ENCODE measurements at regions not wholly inside any gene's neighbourhood (a gene's known extent, or its start where the extent isn't known, plus 50 kb on each side); places are given as distances from the start of the nearest gene placed in this dataset.

DNA sequence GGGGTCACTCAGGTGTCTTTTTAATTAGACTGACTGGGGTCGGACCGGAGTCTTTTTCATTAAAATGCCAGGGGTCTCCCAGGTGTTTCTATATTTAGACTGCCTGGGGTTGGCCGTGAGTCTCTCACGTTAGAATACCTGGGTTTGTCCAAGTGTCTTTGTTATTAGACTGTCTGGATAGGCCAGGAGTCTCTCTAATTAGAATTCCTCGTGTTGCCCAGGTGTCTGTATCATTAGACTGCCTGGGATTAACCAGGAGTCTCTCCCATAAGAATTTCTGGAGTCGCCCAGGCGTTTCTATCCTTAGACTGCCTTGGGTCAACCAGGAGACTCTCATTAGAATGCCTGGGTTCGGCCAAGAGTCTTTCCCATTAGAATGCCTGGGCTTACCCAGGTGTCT is 1445.7 kb downstream of the UQCRFS1 start:
- no peak overlapping the region for H3K27ac ChIP-seq (ENCODE audit: low read depth, low read length)
- no peak overlapping the region for H3K9ac ChIP-seq (ENCODE audit: low read length in 5 of 5)
- H3K4me1 ChIP-seq (ENCODE audit: control insufficient read depth in 5 of 5, insufficient read depth in 5 of 5, low read length in 5 of 5): no peaks in the 10 kb centered on the region
- no peaks in the 10 kb centered on the region for H3K36me3 ChIP-seq (ENCODE audit: control insufficient read depth in 5 of 5, insufficient read depth in 5 of 5, low read length in 5 of 5)
- no peak overlapping the region for H3K4me3 ChIP-seq (ENCODE audit: low read depth in 1 of 5, low read length in 5 of 5)
- H3K9me3 ChIP-seq (ENCODE audit: control insufficient read depth in 5 of 5, low read length in 5 of 5): peaks cover 0 to 26% (median 18%) of the 10 kb centered on the region in 5 donors
- no peaks in the 10 kb centered on the region for H3K27me3 ChIP-seq (ENCODE audit: control insufficient read depth in 5 of 5, insufficient read depth in 4 of 5, low read length in 5 of 5)

- Histone ChIP-seq H3K4me3 (ENCODE audit: low read depth in 1 of 5, low read length in 5 of 5) (no peak overlapping the region), H3K9me3 (ENCODE audit: control insufficient read depth in 5 of 5, low read length in 5 of 5) (peaks cover 0 to 26% (median 17%) of the 10 kb centered on the region in 5 donors), H3K9ac (ENCODE audit: low read length in 5 of 5) (no peak overlapping the region), H3K4me1 (ENCODE audit: control insufficient read depth in 5 of 5, insufficient read depth in 5 of 5, low read length in 5 of 5) (no peaks in the 10 kb centered on the region), H3K27me3 (ENCODE audit: control insufficient read depth in 5 of 5, insufficient read depth in 4 of 5, low read length in 5 of 5) (no peaks in the 10 kb centered on the region), H3K36me3 (ENCODE audit: control insufficient read depth in 5 of 5, insufficient read depth in 5 of 5, low read length in 5 of 5) (no peaks in the 10 kb centered on the region), H3K27ac (ENCODE audit: low read depth, low read length) (no peak overlapping the region)
Observed at GRCh38 chr19:27765912-27766725, 1446.8 kb downstream of the UQCRFS1 start.

DNA sequence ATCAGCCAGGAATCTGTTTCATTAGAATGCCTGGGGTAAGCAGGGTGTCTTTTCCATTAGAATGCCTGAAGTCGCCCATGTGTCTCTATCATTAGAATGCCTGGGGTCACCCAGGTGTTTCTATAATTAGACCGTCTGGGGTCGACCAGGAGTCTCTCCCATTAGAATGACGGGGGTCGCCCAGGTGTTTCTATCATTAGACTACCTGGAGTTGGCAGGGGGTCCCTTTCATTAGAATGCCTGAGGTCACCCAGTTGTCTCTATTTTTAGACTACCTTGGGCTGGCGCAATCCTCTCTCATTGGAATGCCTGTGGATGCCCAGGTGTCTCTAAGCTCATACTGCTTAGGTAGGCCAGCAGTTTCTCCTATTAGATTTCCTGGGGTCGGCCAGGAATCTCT is 1447.6 kb downstream of the UQCRFS1 start:
- Histone ChIP-seq H3K4me1 (ENCODE audit: control insufficient read depth in 5 of 5, insufficient read depth in 5 of 5, low read length in 5 of 5) (no peaks in the 10 kb centered on the region), H3K9ac (ENCODE audit: low read length in 5 of 5) (no peak overlapping the region), H3K27ac (ENCODE audit: low read depth, low read length) (no peak overlapping the region), H3K27me3 (ENCODE audit: control insufficient read depth in 5 of 5, insufficient read depth in 4 of 5, low read length in 5 of 5) (no peaks in the 10 kb centered on the region), H3K4me3 (ENCODE audit: low read depth in 1 of 5, low read length in 5 of 5) (no peak overlapping the region), H3K36me3 (ENCODE audit: control insufficient read depth in 5 of 5, insufficient read depth in 5 of 5, low read length in 5 of 5) (no peaks in the 10 kb centered on the region), H3K9me3 (ENCODE audit: control insufficient read depth in 5 of 5, low read length in 5 of 5) (peaks cover 0 to 26% (median 17%) of the 10 kb centered on the region in 5 donors)

GRCh38 chr19:27764186-27764804 is 1448.7 kb downstream of the UQCRFS1 start:
- Histone ChIP-seq H3K4me3 (ENCODE audit: low read depth in 1 of 5, low read length in 5 of 5) (no peak overlapping the region), H3K9me3 (ENCODE audit: control insufficient read depth in 5 of 5, low read length in 5 of 5) (peaks cover 0 to 26% (median 17%) of the 10 kb centered on the region in 5 donors), H3K9ac (ENCODE audit: low read length in 5 of 5) (no peak overlapping the region), H3K4me1 (ENCODE audit: control insufficient read depth in 5 of 5, insufficient read depth in 5 of 5, low read length in 5 of 5) (no peaks in the 10 kb centered on the region), H3K36me3 (ENCODE audit: control insufficient read depth in 5 of 5, insufficient read depth in 5 of 5, low read length in 5 of 5) (no peaks in the 10 kb centered on the region), H3K27ac (ENCODE audit: low read depth, low read length) (no peak overlapping the region), H3K27me3 (ENCODE audit: control insufficient read depth in 5 of 5, insufficient read depth in 4 of 5, low read length in 5 of 5) (no peaks in the 10 kb centered on the region)

DNA sequence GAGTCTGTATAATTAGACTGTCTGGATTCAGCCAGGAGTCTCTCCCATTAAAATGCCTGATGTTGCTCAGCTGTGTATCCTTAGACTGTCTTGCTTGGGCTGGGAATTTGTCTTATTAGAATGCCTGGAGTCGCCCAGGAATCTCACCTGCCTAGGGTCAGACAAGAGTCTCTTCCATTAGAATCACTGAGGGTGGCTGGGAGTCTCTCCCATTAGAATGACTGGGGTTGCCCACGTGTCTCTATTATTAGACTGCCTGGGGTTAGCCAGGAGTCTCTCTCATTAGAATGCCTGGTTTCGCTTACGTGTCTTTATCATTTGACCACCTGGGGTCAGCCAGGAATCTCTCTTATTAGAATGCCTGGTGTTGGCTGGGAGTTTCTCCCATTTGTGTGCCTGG is 1450.0 kb downstream of the UQCRFS1 start:
- Histone ChIP-seq H3K27me3 (ENCODE audit: control insufficient read depth in 5 of 5, insufficient read depth in 4 of 5, low read length in 5 of 5) (no peaks in the 10 kb centered on the region), H3K4me3 (ENCODE audit: low read depth in 1 of 5, low read length in 5 of 5) (no peak overlapping the region), H3K9ac (ENCODE audit: low read length in 5 of 5) (no peak overlapping the region), H3K4me1 (ENCODE audit: control insufficient read depth in 5 of 5, insufficient read depth in 5 of 5, low read length in 5 of 5) (no peaks in the 10 kb centered on the region), H3K27ac (ENCODE audit: low read depth, low read length) (no peak overlapping the region), H3K36me3 (ENCODE audit: control insufficient read depth in 5 of 5, insufficient read depth in 5 of 5, low read length in 5 of 5) (no peaks in the 10 kb centered on the region), H3K9me3 (ENCODE audit: control insufficient read depth in 5 of 5, low read length in 5 of 5) (peaks cover 0 to 26% (median 11%) of the 10 kb centered on the region in 5 donors)

DNA sequence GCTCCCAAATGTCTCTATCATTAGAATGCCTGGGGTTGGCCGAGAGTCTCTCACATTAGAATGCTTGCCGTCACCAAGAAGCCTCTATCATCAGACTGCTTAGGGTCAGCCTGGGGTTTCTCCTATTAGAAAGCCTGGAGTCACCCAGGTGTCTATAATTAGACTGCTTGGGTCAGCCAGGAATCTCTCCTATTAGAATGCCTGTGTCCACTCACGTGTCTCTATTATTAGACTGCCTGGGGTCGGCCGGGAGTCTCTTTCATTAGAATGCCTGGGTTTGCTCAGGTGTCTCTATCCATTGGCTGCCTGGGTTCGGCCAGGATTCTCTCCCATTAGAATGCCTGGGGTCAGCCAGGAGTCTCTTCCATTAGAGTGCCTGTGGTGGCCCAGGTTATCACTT is 1453.1 kb downstream of the UQCRFS1 start:
- Histone ChIP-seq H3K9ac (ENCODE audit: low read length in 5 of 5) (no peak overlapping the region), H3K4me3 (ENCODE audit: low read depth in 1 of 5, low read length in 5 of 5) (no peak overlapping the region), H3K27ac (ENCODE audit: low read depth, low read length) (no peak overlapping the region), H3K4me1 (ENCODE audit: control insufficient read depth in 5 of 5, insufficient read depth in 5 of 5, low read length in 5 of 5) (no peaks in the 10 kb centered on the region), H3K36me3 (ENCODE audit: control insufficient read depth in 5 of 5, insufficient read depth in 5 of 5, low read length in 5 of 5) (no peaks in the 10 kb centered on the region), H3K9me3 (ENCODE audit: control insufficient read depth in 5 of 5, low read length in 5 of 5) (peaks cover 0 to 17% (median 4%) of the 10 kb centered on the region in 5 donors), H3K27me3 (ENCODE audit: control insufficient read depth in 5 of 5, insufficient read depth in 4 of 5, low read length in 5 of 5) (no peaks in the 10 kb centered on the region)

DNA sequence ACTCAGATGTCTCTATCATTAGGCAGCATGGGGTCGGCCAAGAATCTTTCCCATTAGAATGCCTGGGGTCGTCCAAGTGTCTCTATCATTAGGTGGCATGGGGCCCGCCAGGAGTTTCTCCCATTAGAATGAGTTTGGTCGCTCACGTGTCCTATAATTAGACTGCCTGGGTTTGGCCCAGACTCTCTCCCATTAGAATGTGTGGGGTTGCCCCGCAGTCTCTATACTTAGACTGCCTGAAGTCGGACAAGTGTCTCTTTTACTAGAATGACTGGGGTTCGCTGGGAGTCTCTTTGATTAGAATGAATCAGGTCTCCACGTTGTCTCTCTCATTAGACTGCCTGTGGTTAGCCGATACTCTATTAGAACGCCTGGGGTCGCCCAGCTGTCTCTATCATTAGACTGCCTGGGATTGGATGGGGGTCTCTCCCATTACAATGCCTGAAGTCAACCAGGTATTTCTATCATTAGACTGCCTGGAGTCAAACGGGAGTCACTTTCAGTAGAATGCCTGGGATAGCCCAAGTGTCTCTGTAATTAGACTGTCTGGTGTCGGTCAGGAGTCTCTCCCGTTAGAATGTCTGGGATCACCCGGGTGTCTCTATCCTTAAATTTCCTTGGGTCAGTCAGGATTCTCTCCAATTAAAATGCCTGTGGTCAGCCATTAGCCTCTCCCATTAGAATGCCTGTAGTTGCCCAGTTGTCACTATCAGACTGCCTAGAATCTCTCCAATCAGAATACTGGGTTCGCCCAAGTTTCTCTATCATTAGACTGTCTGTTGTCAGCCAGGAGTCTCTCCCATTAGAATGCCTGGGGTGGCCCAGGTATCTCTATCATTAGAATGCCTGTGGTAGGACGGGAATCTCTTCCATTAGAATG is 1454.1 kb downstream of the UQCRFS1 start:
- Histone ChIP-seq H3K4me1 (ENCODE audit: control insufficient read depth in 5 of 5, insufficient read depth in 5 of 5, low read length in 5 of 5) (no peaks in the 10 kb centered on the region), H3K9me3 (ENCODE audit: control insufficient read depth in 5 of 5, low read length in 5 of 5) (peaks cover 0 to 7% (median 2%) of the 10 kb centered on the region in 5 donors), H3K36me3 (ENCODE audit: control insufficient read depth in 5 of 5, insufficient read depth in 5 of 5, low read length in 5 of 5) (no peaks in the 10 kb centered on the region), H3K27ac (ENCODE audit: low read depth, low read length) (no peak overlapping the region), H3K9ac (ENCODE audit: low read length in 5 of 5) (no peak overlapping the region), H3K4me3 (ENCODE audit: low read depth in 1 of 5, low read length in 5 of 5) (no peak overlapping the region), H3K27me3 (ENCODE audit: control insufficient read depth in 5 of 5, insufficient read depth in 4 of 5, low read length in 5 of 5) (no peaks in the 10 kb centered on the region)

GRCh38 chr19:27754700-27755099 is 1458.3 kb downstream of the UQCRFS1 start:
- no peaks in the 10 kb centered on the region for H3K27me3 ChIP-seq (ENCODE audit: control insufficient read depth in 5 of 5, insufficient read depth in 4 of 5, low read length in 5 of 5)
- no peak overlapping the region for H3K4me3 ChIP-seq (ENCODE audit: low read depth in 1 of 5, low read length in 5 of 5)
- H3K36me3 ChIP-seq (ENCODE audit: control insufficient read depth in 5 of 5, insufficient read depth in 5 of 5, low read length in 5 of 5): no peaks in the 10 kb centered on the region
- no peak overlapping the region for H3K27ac ChIP-seq (ENCODE audit: low read depth, low read length)
- no peak overlapping the region for H3K9ac ChIP-seq (ENCODE audit: low read length in 5 of 5)
- H3K4me1 ChIP-seq (ENCODE audit: control insufficient read depth in 5 of 5, insufficient read depth in 5 of 5, low read length in 5 of 5): no peaks in the 10 kb centered on the region
- H3K9me3 ChIP-seq (ENCODE audit: control insufficient read depth in 5 of 5, low read length in 5 of 5): no peaks in the 10 kb centered on the region

DNA sequence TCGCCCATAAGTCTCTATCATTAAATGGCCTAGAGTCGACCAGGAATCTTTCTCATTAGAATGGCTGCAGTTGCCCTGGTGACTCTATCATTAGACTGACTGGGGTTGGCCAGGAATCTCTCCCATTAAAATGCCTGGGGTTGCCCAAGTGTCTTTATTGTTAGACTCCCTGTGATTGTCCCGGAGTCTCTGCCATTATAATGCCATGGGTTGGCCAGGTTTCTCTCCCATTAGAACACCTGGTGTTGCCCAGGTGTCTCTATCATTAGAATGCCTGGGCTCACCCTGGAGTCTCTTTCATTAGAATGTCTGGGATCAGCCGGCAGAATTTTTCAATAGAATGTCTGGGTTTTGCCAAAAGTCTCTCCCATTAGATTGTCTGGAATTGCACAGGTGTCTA is 1459.3 kb downstream of the UQCRFS1 start:
- no peaks in the 10 kb centered on the region for H3K27me3 ChIP-seq (ENCODE audit: control insufficient read depth in 5 of 5, insufficient read depth in 4 of 5, low read length in 5 of 5)
- H3K9ac ChIP-seq (ENCODE audit: low read length in 5 of 5): no peak overlapping the region
- H3K9me3 ChIP-seq (ENCODE audit: control insufficient read depth in 5 of 5, low read length in 5 of 5): no peaks in the 10 kb centered on the region
- no peak overlapping the region for H3K27ac ChIP-seq (ENCODE audit: low read depth, low read length)
- H3K4me1 ChIP-seq (ENCODE audit: control insufficient read depth in 5 of 5, insufficient read depth in 5 of 5, low read length in 5 of 5): no peaks in the 10 kb centered on the region
- H3K4me3 ChIP-seq (ENCODE audit: low read depth in 1 of 5, low read length in 5 of 5): no peak overlapping the region
- H3K36me3 ChIP-seq (ENCODE audit: control insufficient read depth in 5 of 5, insufficient read depth in 5 of 5, low read length in 5 of 5): no peaks in the 10 kb centered on the region
